DOHH2 (cell line): ENCODE measurements at regions not wholly inside any gene's neighbourhood (a gene's known extent, or its start where the extent isn't known, plus 50 kb on each side); places are given as distances from the start of the nearest gene placed in this dataset.

Experiments
- CTCF ChIP-seq: fragments of 200-600 bp; sonication (generic); IDR thresholded peaks from one replicate; pipeline ENCODE4 v1.5.1; 2014; ENCODE audit warnings: antibody characterized with exemption, mild to moderate bottlenecking, low read depth, low read length; ENCODE audit not compliant: poor library complexity, severe bottlenecking
- EZH2phosphoT487 ChIP-seq: fragments of 200-600 bp; sonication (generic); IDR thresholded peaks from 2 replicates; pipeline ENCODE4 v1.6.1; 2017; ENCODE audit warnings: borderline replicate concordance, mild to moderate bottlenecking, antibody characterized with exemption, low read length, moderate library complexity, mixed read lengths

GRCh38 chr4:130760246-130760645, 1664.3 kb downstream of the C4orf33 start:
- TF ChIP-seq CTCF: no peak
- no peak for TF ChIP-seq EZH2phosphoT487
